ENCODE measurements at regions not wholly inside any gene's neighbourhood (a gene's known extent, or its start where the extent isn't known, plus 50 kb on each side); places are given as distances from the start of the nearest gene placed in this dataset.

- TF ChIP-seq CTCF (IDR thresholded peaks at IDR 0.05) (no peak), POLR2AphosphoS5 (IDR thresholded peaks at IDR 0.05; ENCODE audit: low read depth, low read length) (no peak), SIN3A (IDR thresholded peaks at IDR 0.05; ENCODE audit: borderline replicate concordance, insufficient read depth, low read depth, low read length) (no peak), REST (IDR thresholded peaks at IDR 0.05; ENCODE audit: insufficient read depth in 1 of 2, low read depth in 2 of 2, low read length in 1 of 2) (no peak)
Observed at GRCh38 chr15:37361621-37362020, 261.3 kb upstream of the MEIS2 start.

Measured in Panc1 (cell line).